Endometrium (tissue), 2 donors: ENCODE measurements at regions not wholly inside any gene's neighbourhood (a gene's known extent, or its start where the extent isn't known, plus 50 kb on each side); places are given as distances from the start of the nearest gene placed in this dataset.
"Not testable (repeated sequence)": the region's sequence is repeated elsewhere in the genome, so short reads cannot be mapped to it uniquely, and the experiment has no call there.

ENCODE experiments used
- FAIRE-seq: peaks from 2 replicates; lab custom pipeline; 2012; peaks lifted over from hg19 to GRCh38; lab: Jason Lieb, UNC
- donor health status: control.
- donor health status: control.

DNA sequence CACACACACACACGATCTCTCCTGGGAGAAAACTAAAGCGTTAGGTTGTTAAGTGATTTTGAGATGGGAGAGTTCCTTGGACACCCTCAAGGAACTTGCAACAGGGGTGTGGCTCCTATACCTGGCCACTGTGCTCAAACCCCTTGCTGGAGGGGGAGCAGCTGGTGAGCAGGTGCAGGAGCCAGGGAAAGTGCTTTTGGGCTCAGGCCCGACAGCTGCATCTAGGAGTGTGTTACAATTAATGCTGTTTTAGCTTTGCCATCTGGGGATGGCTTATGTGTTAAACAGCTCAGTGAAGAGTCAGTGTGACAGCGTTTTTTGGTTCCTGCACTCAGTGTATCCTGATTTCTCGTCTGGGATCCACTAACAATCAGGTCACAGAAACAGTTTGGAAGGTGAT lies 510.8 kb downstream of the TRIB2 start:
- FAIRE-seq: no peak

DNA sequence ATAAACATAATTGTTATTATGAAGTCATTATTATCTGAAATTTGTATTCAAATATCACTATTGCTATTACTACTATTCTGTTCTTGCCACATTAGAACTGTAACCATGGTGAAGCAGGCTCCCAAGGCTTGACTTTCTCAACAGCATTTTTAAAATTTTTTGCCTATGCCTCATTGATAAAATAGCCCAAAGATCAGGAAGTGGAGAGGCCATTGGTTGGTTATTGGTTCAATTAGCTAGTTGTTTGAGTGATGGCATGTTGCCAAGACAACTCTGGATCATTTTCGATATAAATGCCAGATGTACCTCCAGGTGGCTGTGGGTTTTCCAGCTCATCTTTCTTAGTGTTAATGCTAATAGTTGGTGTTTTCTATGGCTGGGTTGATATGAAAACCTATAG lies 513.5 kb downstream of the TRIB2 start:
- no peak for FAIRE-seq

GRCh38 chr2:13240061-13240460 lies 523.3 kb downstream of the TRIB2 start:
- no peak for FAIRE-seq

DNA sequence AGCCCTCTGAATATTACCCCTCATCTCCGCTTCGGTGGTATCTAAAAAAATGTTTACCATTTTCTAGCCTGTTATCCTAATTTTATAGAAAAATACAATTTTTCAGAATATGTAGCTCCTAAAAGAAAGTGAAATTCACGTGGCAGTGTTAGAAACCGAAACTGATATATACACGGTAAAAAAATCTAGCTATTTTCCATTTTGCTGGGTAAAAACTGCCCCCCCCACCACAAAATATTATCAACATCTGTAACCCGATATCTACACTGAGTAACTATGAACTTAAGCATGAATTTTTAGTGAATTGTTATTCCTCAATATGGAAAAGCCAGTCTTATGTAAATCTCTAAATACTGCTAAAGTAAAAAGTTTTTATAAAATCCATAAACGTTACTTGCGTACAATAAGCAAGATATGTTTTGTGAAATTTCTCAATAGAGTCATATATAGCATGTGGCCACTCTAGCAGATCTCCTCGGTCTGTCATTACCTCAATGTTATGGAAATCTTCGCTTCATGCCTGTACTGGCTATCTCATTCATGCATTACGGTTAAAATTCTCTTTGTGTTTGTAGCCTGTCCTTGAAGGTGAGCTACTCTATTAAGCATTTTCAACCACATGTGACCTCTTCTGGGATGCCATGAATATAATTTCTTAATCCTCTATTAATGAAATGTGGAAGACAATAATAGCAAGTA lies 524.2 kb downstream of the TRIB2 start:
- FAIRE-seq: no peak

GRCh38 chr2:13252615-13253014 lies 535.9 kb downstream of the TRIB2 start:
- FAIRE-seq: no peak

- FAIRE-seq: no peak
Measured at GRCh38 chr2:13255485-13255884, 538.7 kb downstream of the TRIB2 start.

DNA sequence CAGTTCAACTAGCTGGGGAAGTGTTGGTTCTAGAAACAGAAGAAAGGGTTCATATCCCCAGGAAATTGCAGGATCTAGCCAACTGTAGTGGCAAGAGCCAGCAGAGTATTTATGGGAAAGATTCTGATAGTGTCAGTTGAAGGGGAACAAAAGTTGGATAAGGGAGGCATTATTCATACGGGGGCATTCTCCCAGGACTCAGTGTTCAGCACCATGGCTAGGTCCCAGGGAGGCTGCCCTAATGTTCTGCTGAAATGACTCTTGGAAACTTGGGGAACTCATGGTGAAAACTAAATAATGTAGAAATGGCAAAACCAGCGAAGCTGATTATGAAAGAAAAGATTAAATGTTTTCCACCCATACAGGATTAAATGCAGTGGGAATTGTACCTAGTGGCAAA lies 543.7 kb downstream of the TRIB2 start:
- FAIRE-seq: no peak

DNA sequence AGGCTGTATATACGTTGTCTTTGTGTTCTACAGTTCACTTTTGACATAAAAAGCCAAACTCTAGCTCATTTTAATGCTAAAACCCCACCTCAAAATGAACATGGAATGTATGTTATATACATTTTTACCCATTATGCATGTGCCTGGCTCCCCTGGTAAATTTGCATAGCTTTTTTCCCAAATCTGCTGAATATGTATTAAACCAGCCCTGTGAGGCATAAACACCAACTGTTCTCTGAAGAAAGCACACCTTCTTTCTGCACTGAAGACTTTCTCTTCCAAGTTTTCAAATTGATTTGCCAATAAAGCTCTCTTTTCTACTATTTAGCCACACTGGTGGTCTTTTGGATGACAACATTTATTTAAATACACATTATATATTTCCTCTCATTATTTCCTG lies 549.4 kb downstream of the TRIB2 start:
- FAIRE-seq: no peak

DNA sequence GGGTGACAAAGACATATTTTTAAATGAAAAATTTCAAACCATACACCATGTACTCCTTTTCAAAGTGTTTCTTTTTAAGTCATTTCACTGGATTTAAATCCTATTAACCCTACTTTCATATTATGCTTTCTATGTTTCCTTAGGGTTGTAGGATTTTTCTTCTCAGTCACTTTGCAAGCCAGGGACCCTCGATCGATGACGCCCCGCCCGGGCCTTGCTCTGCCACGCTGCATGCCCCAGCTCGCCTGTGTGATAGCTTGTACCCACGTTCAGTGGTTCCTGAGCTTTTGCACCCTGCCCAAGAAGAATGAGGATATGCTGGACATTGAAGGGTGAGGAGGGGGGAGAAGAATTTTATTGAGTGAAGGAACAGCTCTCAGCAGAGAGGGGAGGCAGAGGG lies 568.0 kb downstream of the TRIB2 start:
- FAIRE-seq: no peak

DNA sequence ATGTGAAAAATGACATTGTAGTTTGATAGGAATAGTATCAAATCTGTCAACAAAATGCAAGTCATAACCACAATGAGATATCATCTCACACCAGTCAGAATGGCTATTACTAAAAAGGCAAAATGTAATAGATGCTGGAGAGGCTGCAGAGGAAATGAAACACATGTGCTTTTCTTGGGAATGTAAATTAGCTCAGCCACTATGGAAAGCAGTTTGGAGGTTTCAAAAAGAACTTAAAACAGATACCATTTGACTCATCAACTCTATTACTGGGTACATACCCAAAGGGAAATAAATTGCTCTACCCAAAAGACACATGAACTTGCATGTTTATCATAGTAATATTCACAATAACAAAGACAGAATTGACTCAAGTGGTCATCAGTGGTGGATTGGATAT lies 572.6 kb downstream of the TRIB2 start:
- FAIRE-seq: no peak

- FAIRE-seq: not testable (repeated sequence)
Measured at GRCh38 chr2:13308478-13308805, 591.7 kb downstream of the TRIB2 start.

DNA sequence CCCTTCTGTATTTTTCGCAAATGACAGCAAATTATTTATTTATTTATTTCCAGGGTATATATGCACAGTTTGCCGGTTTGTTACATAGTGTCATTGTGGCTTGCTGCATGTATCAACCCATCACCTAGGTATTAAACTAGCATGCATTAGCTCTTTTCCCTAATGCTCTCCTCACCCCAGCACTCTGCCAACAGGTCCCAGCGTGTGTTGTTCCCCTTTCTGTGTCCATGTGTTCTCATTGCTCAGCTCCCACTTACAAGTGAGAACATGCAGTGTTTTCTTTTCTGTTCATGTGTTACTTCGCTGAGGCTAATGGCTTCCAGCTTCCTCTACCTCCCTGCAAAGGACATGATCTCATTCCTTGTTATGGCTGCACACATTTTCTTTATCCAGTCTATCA lies 592.3 kb downstream of the TRIB2 start:
- FAIRE-seq: no peak

GRCh38 chr2:13332060-13332459 lies 615.3 kb downstream of the TRIB2 start:
- no peak for FAIRE-seq

DNA sequence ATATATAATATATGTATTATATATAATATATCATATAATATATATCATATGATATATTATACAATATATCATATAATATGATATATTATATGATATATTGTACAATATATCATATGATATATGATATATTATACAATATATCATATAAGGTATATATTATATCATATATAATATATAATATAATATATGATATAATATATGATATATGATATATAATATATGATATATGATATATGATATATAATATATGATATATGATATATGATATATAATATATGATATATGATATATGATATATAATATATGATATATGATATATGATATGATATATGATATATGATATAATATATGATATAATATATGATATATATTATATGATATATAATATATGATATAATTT lies 617.3 kb downstream of the TRIB2 start:
- FAIRE-seq: peak; percentile 100

- FAIRE-seq: no peak
Measured at GRCh38 chr2:13334545-13334944, 617.8 kb downstream of the TRIB2 start.

GRCh38 chr2:13335862-13336535 lies 619.3 kb downstream of the TRIB2 start:
- no peak for FAIRE-seq

DNA sequence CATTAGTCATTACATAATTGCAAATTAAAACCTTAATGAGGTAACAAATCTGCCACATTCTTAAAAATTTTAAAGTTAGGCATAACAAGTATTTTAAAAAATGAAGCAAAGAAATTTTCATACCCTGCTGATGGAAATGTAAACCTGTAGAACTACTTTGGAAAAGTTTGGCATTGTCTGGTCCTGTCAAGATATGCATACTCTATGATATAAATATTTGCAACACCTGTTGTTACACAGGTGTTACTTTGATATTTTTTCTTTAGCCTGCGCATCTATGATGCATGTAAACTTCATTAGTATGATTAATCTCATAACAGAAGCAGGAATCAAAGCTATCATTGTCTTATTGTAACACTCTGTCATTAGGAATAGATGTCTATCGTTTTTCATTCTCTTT lies 634.3 kb downstream of the TRIB2 start:
- FAIRE-seq: no peak

- FAIRE-seq: no peak
Measured at GRCh38 chr2:13353083-13353482, 636.3 kb downstream of the TRIB2 start.

GRCh38 chr2:13354031-13354430 lies 637.3 kb downstream of the TRIB2 start:
- FAIRE-seq: no peak

GRCh38 chr2:13381928-13382327 lies 665.2 kb downstream of the TRIB2 start:
- peak; percentile 41 for FAIRE-seq

DNA sequence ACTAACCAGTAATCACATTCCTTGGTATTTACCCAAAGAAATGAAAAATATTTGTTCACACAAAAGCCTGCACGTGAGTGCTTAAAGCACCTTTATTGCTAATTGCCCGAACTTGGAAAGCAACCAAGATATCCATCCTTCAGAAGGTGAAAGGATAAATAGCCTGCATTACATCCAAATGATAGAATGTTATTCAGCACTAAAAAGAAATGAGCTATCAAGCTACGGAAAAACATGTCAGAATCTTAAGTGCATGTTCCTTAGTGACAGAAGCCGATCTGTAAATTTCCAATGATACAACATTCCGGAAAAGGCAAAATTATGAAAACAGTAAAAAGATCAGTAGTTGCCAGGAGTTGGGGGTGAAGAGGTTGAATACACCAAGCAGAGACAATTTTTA lies 672.4 kb downstream of the TRIB2 start:
- not testable (repeated sequence) for FAIRE-seq

- FAIRE-seq: no peak
Measured at GRCh38 chr2:13390676-13391075, 673.9 kb downstream of the TRIB2 start.

- FAIRE-seq: no peak
Measured at GRCh38 chr2:13401312-13401711, 684.6 kb downstream of the TRIB2 start.

DNA sequence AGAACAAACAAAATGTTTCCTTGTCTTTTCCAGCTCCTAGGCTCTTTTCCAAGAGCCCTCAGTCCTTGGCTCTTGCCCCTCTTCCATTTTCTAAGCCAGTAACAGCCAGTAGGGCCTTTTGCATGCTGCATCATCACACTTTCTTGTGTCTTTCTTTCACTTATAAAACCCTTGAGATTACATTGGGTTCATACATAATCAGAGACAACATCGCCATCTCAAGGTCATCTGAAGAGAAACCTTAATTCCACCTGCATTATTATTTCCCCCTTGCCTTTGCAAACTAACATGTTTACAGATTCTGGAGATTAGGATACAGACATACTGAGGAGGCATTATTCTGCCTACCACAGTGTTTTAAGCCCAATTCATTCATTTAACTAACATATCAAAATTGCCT lies 697.3 kb downstream of the TRIB2 start:
- FAIRE-seq: no peak
